ENCODE measurements at regions not wholly inside any gene's neighbourhood (a gene's known extent, or its start where the extent isn't known, plus 50 kb on each side); places are given as distances from the start of the nearest gene placed in this dataset.
"Not testable (repeated sequence)": the region's sequence is repeated elsewhere in the genome, so short reads cannot be mapped to it uniquely, and the experiment has no call there.

DNA sequence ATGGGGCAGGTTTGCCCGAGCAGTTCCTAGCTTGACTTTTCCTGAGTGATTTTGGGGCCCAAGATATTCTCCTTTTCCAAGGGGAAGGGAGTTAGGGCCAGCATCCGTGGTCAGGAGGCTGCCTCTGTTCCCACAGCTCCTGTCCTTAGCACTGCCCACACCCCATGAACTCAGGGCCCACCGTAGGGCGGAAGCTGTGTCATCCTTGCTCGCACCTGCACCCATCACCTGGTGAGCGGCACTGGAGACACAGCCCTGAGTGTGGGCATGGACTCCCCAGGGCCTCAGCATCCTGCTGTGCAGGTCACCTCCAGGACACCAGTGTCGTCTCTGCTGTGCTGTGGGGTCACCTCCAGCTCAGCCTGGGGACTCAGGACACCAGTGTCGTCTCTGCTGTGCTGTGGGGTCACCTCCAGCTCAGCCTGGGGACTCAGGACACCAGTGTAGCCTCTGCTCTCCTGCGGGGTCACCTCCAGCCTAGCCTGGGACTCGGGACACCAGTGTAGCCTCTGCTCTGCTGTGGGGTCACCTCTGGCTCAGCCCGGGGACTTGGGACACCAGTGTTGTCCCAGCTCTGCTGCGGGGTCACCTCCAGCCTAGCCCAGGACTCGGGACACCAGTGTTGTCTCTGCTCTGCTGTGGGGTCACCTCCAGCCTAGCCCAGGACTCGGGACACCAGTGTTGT lies 322.9 kb downstream of the ADGRD1 start:
- peaks cover 0 to 2% of the 10 kb centered on the region in 2 donors for H3K27me3 ChIP-seq (ENCODE audit: control insufficient read depth in 1 of 2, insufficient read depth in 2 of 2, low read length in 2 of 2)
- no peaks in the 10 kb centered on the region for H3K36me3 ChIP-seq (ENCODE audit: control insufficient read depth in 2 of 2, insufficient read depth in 2 of 2, low read length in 2 of 2)
- no peaks in the 10 kb centered on the region for H3K9me3 ChIP-seq (ENCODE audit: control insufficient read depth in 2 of 2, low read length in 2 of 2)
- H3K9ac ChIP-seq (ENCODE audit: low read length in 2 of 2): no peak overlapping the region
- no peak overlapping the region for H3K4me3 ChIP-seq (ENCODE audit: low read length in 2 of 2)
- H3K27ac ChIP-seq (ENCODE audit: low read length): no peak overlapping the region
- no peaks in the 10 kb centered on the region for H3K4me1 ChIP-seq (ENCODE audit: control insufficient read depth, insufficient read depth, low read length)

- not testable (repeated sequence) for H3K27ac ChIP-seq (ENCODE audit: low read length); H3K27me3 ChIP-seq (ENCODE audit: control insufficient read depth in 1 of 2, insufficient read depth in 2 of 2, low read length in 2 of 2); H3K9ac ChIP-seq (ENCODE audit: low read length in 2 of 2); H3K4me1 ChIP-seq (ENCODE audit: control insufficient read depth, insufficient read depth, low read length); H3K36me3 ChIP-seq (ENCODE audit: control insufficient read depth in 2 of 2, insufficient read depth in 2 of 2, low read length in 2 of 2); H3K9me3 ChIP-seq (ENCODE audit: control insufficient read depth in 2 of 2, low read length in 2 of 2); H3K4me3 ChIP-seq (ENCODE audit: low read length in 2 of 2)
Observed at GRCh38 chr12:131277186-131278091, 323.7 kb downstream of the ADGRD1 start.

DNA sequence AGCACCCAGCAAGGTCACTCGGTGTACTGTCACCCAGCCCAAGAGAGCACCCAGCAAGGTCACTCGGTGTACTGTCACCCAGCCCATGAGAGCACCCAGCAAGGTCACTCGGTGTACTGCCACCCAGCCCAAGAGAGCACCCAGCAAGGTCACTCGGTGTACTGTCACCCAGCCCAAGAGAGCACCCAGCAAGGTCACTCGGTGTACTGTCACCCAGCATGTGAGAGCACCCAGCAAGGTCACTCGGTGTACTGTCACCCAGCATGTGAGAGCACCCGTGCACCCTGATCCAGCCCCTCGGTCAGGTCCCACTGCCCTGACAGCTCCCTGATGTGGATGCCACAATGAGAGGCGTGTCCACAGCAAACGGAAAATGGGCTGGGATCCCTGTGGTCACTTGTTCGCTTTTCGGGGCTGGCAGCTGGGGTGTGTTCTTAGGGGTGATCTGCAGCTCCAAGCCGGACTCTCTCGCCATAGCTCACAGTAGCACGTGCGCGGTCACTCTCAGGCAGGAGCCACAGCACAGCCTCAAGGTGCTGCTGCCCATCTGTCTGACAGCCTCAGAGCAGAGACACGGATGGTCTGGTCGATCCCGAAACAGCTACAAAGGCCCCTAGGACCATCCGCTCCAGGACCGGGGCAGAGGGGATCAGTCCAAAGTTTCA lies 324.9 kb downstream of the ADGRD1 start:
- not testable (repeated sequence) for H3K9ac ChIP-seq (ENCODE audit: low read length in 2 of 2); H3K27me3 ChIP-seq (ENCODE audit: control insufficient read depth in 1 of 2, insufficient read depth in 2 of 2, low read length in 2 of 2)

GRCh38 chr12:131279281-131279921 lies 325.7 kb downstream of the ADGRD1 start:
- no peaks in the 10 kb centered on the region for H3K9me3 ChIP-seq (ENCODE audit: control insufficient read depth in 2 of 2, low read length in 2 of 2)
- no peaks in the 10 kb centered on the region for H3K4me1 ChIP-seq (ENCODE audit: control insufficient read depth, insufficient read depth, low read length)
- H3K36me3 ChIP-seq (ENCODE audit: control insufficient read depth in 2 of 2, insufficient read depth in 2 of 2, low read length in 2 of 2): no peaks in the 10 kb centered on the region
- H3K4me3 ChIP-seq (ENCODE audit: low read length in 2 of 2): no peak overlapping the region
- no peak overlapping the region for H3K27ac ChIP-seq (ENCODE audit: low read length)
- H3K9ac ChIP-seq (ENCODE audit: low read length in 2 of 2): no peak overlapping the region
- H3K27me3 ChIP-seq (ENCODE audit: control insufficient read depth in 1 of 2, insufficient read depth in 2 of 2, low read length in 2 of 2): peaks cover 0 to 5% of the 10 kb centered on the region in 2 donors

More for the DNA sequence above, 324.9 kb downstream of the ADGRD1 start:
- H3K27ac ChIP-seq (ENCODE audit: low read length); H3K4me3 ChIP-seq (ENCODE audit: low read length in 2 of 2); H3K36me3 ChIP-seq (ENCODE audit: control insufficient read depth in 2 of 2, insufficient read depth in 2 of 2, low read length in 2 of 2); H3K9me3 ChIP-seq (ENCODE audit: control insufficient read depth in 2 of 2, low read length in 2 of 2); H3K4me1 ChIP-seq (ENCODE audit: control insufficient read depth, insufficient read depth, low read length): not testable (repeated sequence)

DNA sequence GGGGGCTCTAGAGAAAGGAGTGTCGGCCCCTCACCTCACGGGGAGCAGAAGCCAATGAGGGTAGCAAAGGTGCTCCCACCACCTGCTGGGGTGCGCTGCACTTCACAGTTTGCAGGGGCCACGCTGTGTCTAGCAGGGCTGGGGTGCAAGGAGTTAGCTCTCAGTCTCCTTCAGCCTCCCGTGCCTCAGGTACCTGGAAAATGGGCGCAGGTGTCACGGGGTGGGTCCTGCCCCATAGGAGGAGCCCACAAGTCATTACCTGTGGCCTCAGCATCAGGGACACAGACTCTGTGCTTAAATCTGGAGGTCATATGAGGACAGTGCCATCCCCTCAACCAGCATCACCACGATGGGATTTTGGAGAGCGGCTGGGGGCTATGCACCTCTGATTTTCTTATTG lies 326.7 kb downstream of the ADGRD1 start:
- no peak overlapping the region for H3K27ac ChIP-seq (ENCODE audit: low read length)

GRCh38 chr12:131281016-131281415 lies 327.3 kb downstream of the ADGRD1 start:
- H3K27ac ChIP-seq (ENCODE audit: low read length): no peak overlapping the region
- peaks cover 0 to 5% of the 10 kb centered on the region in 2 donors for H3K27me3 ChIP-seq (ENCODE audit: control insufficient read depth in 1 of 2, insufficient read depth in 2 of 2, low read length in 2 of 2)
- H3K9me3 ChIP-seq (ENCODE audit: control insufficient read depth in 2 of 2, low read length in 2 of 2): no peaks in the 10 kb centered on the region
- no peak overlapping the region for H3K4me3 ChIP-seq (ENCODE audit: low read length in 2 of 2)
- no peaks in the 10 kb centered on the region for H3K36me3 ChIP-seq (ENCODE audit: control insufficient read depth in 2 of 2, insufficient read depth in 2 of 2, low read length in 2 of 2)
- no peaks in the 10 kb centered on the region for H3K4me1 ChIP-seq (ENCODE audit: control insufficient read depth, insufficient read depth, low read length)
- H3K9ac ChIP-seq (ENCODE audit: low read length in 2 of 2): no peak overlapping the region

More for the DNA sequence above, 326.7 kb downstream of the ADGRD1 start:
- Histone ChIP-seq H3K27me3 (ENCODE audit: control insufficient read depth in 1 of 2, insufficient read depth in 2 of 2, low read length in 2 of 2) (peaks cover 0 to 5% of the 10 kb centered on the region in 2 donors), H3K4me3 (ENCODE audit: low read length in 2 of 2) (no peak overlapping the region), H3K4me1 (ENCODE audit: control insufficient read depth, insufficient read depth, low read length) (no peaks in the 10 kb centered on the region), H3K9me3 (ENCODE audit: control insufficient read depth in 2 of 2, low read length in 2 of 2) (no peaks in the 10 kb centered on the region), H3K9ac (ENCODE audit: low read length in 2 of 2) (no peak overlapping the region), H3K36me3 (ENCODE audit: control insufficient read depth in 2 of 2, insufficient read depth in 2 of 2, low read length in 2 of 2) (no peaks in the 10 kb centered on the region)

DNA sequence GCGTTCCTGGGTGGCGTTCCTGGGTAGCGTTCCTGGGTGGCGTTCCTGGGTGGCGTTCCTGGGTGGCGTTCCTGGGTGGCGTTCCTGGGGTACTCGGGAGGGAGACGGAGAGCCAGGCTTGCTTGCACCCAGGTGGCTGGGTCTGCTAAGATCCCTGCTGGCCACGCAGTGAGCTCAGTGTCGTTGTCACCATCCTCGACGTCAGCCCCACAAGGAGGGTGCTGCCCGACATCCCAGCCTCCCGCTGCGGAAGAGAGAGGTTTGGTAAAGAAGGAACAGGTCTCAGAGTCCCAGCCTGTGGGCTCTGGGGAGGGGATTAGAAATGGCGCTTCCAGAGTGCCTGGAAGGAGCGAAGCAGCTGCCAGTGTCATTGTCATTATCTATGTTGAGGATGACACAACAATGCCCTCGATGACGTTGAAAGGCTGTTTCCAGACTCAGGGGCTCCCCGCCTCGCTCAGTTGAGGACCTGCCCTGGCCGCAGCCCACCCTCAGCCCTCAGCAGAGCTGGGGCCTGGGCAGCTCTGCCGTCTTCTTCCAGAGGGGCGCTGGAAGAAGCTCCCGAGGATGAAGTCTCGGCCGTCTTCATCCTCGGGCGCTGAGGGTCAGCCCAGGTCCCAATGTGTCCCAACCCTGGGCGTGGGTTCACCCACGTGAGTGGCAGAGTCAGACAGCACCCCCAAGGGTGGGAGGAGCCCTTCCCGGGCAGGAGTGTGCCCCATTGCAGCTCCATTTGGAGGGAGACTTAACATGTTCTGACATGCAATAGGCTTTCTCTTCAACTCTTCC lies 328.8 kb downstream of the ADGRD1 start:
- no peak overlapping the region for H3K4me3 ChIP-seq (ENCODE audit: low read length in 2 of 2)
- H3K9me3 ChIP-seq (ENCODE audit: control insufficient read depth in 2 of 2, low read length in 2 of 2): no peaks in the 10 kb centered on the region
- no peaks in the 10 kb centered on the region for H3K36me3 ChIP-seq (ENCODE audit: control insufficient read depth in 2 of 2, insufficient read depth in 2 of 2, low read length in 2 of 2)
- no peak overlapping the region for H3K27ac ChIP-seq (ENCODE audit: low read length)
- no peaks in the 10 kb centered on the region for H3K4me1 ChIP-seq (ENCODE audit: control insufficient read depth, insufficient read depth, low read length)
- no peak overlapping the region for H3K9ac ChIP-seq (ENCODE audit: low read length in 2 of 2)
- peaks cover 3 to 8% of the 10 kb centered on the region in 2 donors for H3K27me3 ChIP-seq (ENCODE audit: control insufficient read depth in 1 of 2, insufficient read depth in 2 of 2, low read length in 2 of 2)

DNA sequence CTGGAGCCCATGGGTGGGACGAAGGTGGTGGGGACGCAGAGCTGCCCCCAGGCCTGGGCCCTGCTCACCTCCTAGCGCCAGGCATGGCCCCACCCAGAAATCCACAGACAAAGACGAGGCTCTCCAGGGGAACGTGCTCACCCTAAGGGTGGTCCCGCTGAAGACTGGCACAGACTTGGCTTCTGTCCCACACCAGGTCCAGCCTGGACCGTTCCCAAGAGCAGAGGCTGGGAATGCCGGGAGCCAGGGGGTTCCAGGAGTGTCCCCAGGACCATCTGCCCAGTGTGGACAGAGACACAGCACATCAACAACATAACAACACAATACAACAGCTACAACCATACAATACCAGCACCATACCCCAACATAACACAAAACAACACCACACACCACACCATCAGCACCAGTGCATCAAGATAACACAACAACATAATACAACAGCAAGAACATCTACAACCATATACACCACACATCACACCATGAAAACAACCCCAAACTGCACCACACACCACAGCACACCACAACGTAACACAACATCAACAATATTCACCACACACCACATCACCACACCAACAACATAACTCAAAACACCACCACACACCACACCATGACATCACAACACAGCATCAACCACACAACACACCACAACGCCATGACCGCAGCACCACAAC lies 329.6 kb downstream of the ADGRD1 start:
- Histone ChIP-seq H3K9ac (ENCODE audit: low read length in 2 of 2) (no peak overlapping the region), H3K27ac (ENCODE audit: low read length) (no peak overlapping the region), H3K9me3 (ENCODE audit: control insufficient read depth in 2 of 2, low read length in 2 of 2) (no peaks in the 10 kb centered on the region), H3K36me3 (ENCODE audit: control insufficient read depth in 2 of 2, insufficient read depth in 2 of 2, low read length in 2 of 2) (no peaks in the 10 kb centered on the region), H3K4me1 (ENCODE audit: control insufficient read depth, insufficient read depth, low read length) (no peaks in the 10 kb centered on the region), H3K27me3 (ENCODE audit: control insufficient read depth in 1 of 2, insufficient read depth in 2 of 2, low read length in 2 of 2) (peaks cover 8 to 15% of the 10 kb centered on the region in 2 donors), H3K4me3 (ENCODE audit: low read length in 2 of 2) (no peak overlapping the region)

- H3K9ac ChIP-seq (ENCODE audit: low read length in 2 of 2); H3K4me3 ChIP-seq (ENCODE audit: low read length in 2 of 2); H3K9me3 ChIP-seq (ENCODE audit: control insufficient read depth in 2 of 2, low read length in 2 of 2); H3K4me1 ChIP-seq (ENCODE audit: control insufficient read depth, insufficient read depth, low read length); H3K36me3 ChIP-seq (ENCODE audit: control insufficient read depth in 2 of 2, insufficient read depth in 2 of 2, low read length in 2 of 2); H3K27ac ChIP-seq (ENCODE audit: low read length): not testable (repeated sequence)
- peaks cover 8 to 13% of the 10 kb centered on the region in 2 donors for H3K27me3 ChIP-seq (ENCODE audit: control insufficient read depth in 1 of 2, insufficient read depth in 2 of 2, low read length in 2 of 2)
Observed at GRCh38 chr12:131283862-131284825, 330.4 kb downstream of the ADGRD1 start.

Measured in stomach smooth muscle (tissue), 2 donors.